A673 (cell line): ENCODE measurements at regions not wholly inside any gene's neighbourhood (a gene's known extent, or its start where the extent isn't known, plus 50 kb on each side); places are given as distances from the start of the nearest gene placed in this dataset.

ENCODE experiments used
- CTCF ChIP-seq: fragments of 300-800, 200-600 bp; sonication (generic); conservative IDR thresholded peaks from 2 replicates; pipeline ENCODE4 v1.5.1; 2017; ENCODE audit warnings: low read depth, mild to moderate bottlenecking, antibody characterized with exemption, low read length, moderate library complexity, mixed read lengths
- EZH2 ChIP-seq: fragments of 200-600 bp; sonication (generic); IDR thresholded peaks from 2 replicates; pipeline ENCODE4 v1.6.1; 2017; ENCODE audit warnings: borderline replicate concordance, low read depth, mild to moderate bottlenecking, mixed read lengths, antibody characterized with exemption, low read length; ENCODE audit not compliant: poor library complexity, severe bottlenecking

GRCh38 chr4:103451341-103451740, 253.2 kb upstream of the CENPE start:
- no peak for TF ChIP-seq CTCF
- no peak for TF ChIP-seq EZH2
